Stomach (tissue), 4 donors: ENCODE measurements at regions not wholly inside any gene's neighbourhood (a gene's known extent, or its start where the extent isn't known, plus 50 kb on each side); places are given as distances from the start of the nearest gene placed in this dataset.

Experiments used
- CTCF ChIP-seq, 7 experiments: fragments of 450-650 bp in 4 of 7; fragments of 200-600 bp in 3 of 7; sonication (generic) in 3 of 7; IDR thresholded peaks; one replicate each; pipeline ENCODE4 v1.5.1; 2016 to 2019; ENCODE audit warnings: antibody characterized with exemption in 7 of 7, control low read depth in 2 of 7, mild to moderate bottlenecking in 1 of 7
- POLR2A ChIP-seq, 4 donors: fragments of 450-650 bp; IDR thresholded peaks; one replicate each; pipeline ENCODE4 v1.6.1; 2016; ENCODE audit warnings: antibody characterized with exemption in 4 of 4, control low read depth in 2 of 4, mild to moderate bottlenecking in 1 of 4, moderate library complexity in 1 of 4
- POLR2AphosphoS5 ChIP-seq, 3 donors: sonication (generic); formaldehyde crosslinking; IDR thresholded peaks; one replicate each; pipeline ENCODE4 v1.6.1; 2016; ENCODE audit warnings: antibody characterized with exemption in 3 of 3

- TF ChIP-seq POLR2AphosphoS5 (IDR thresholded peaks at IDR 0.05) (no peak), CTCF (IDR thresholded peaks at IDR 0.05) (no peak), POLR2A (IDR thresholded peaks at IDR 0.05) (no peak)
Measured at GRCh38 chr21:17214801-17215200, 298.0 kb upstream of the CXADR start.
